Prostate gland (tissue), 2 donors: ENCODE measurements at regions not wholly inside any gene's neighbourhood (a gene's known extent, or its start where the extent isn't known, plus 50 kb on each side); places are given as distances from the start of the nearest gene placed in this dataset.

Source experiments
- DNase-seq: peaks from one replicate; pipeline ENCODE4 v3.0.0-alpha.2; 2019; ENCODE audit warnings: low spot score
- H3K27ac ChIP-seq, 2 donors: fragments of 200-600 bp; sonication (generic); 2 replicates each; pipeline ENCODE4 v1.5.1; 2017 to 2019
- H3K27me3 ChIP-seq: fragments of 200-600 bp; sonication (generic); replicated peaks from 2 replicates; pipeline ENCODE4 v1.5.1; 2019; ENCODE audit not compliant: insufficient read depth
- H3K36me3 ChIP-seq, 2 donors: fragments of 200-600 bp; sonication (generic); 1 replicate in 1 of 2; 2 replicates in 1 of 2; pipeline versions ENCODE4 v1.5.1 to v1.8.1; 2017 to 2019
- H3K4me1 ChIP-seq: fragments of 200-600 bp; sonication (generic); replicated peaks from 2 replicates; pipeline ENCODE4 v1.5.1; 2019
- H3K4me3 ChIP-seq, 2 donors: fragments of 200-600 bp; sonication (generic); 2 replicates each; pipeline ENCODE4 v1.5.1; 2017 to 2019
- H3K9me3 ChIP-seq: fragments of 200-600 bp; sonication (generic); 2 replicates; pipeline ENCODE4 v1.5.1; 2017
- POLR2A ChIP-seq: fragments of 450-650 bp; IDR thresholded peaks from one replicate; pipeline ENCODE4 v1.6.1; 2016; ENCODE audit warnings: antibody characterized with exemption, mild to moderate bottlenecking
- POLR2AphosphoS5 ChIP-seq: sonication (generic); formaldehyde crosslinking; IDR thresholded peaks from one replicate; pipeline ENCODE4 v1.6.1; 2017; ENCODE audit warnings: antibody characterized with exemption
- WGBS: methylation state at CpG from one replicate; pipeline ENCODE4 v1.1.5; 2018; 5-methylcytosine and 5-hydroxymethylcytosine counted together
- intact Hi-C: fragments of 100-400 bp; cut with DNase I; formaldehyde crosslinking; loops from one replicate; pipeline ENCODE4 v1.14.2; 2022
- TF ChIP-seq, protein P1 (sequence below), 4 experiments: fragments of 200-600 bp in 2 of 4; fragments of 450-650 bp in 2 of 4; sonication (generic) in 2 of 4; IDR thresholded peaks; 1 replicate in 3 of 4; 2 replicates in 1 of 4; pipeline ENCODE4 v1.5.1; 2016 to 2019; ENCODE audit warnings: antibody characterized with exemption in 4 of 4, mild to moderate bottlenecking in 2 of 4, moderate library complexity in 2 of 4

DNA sequence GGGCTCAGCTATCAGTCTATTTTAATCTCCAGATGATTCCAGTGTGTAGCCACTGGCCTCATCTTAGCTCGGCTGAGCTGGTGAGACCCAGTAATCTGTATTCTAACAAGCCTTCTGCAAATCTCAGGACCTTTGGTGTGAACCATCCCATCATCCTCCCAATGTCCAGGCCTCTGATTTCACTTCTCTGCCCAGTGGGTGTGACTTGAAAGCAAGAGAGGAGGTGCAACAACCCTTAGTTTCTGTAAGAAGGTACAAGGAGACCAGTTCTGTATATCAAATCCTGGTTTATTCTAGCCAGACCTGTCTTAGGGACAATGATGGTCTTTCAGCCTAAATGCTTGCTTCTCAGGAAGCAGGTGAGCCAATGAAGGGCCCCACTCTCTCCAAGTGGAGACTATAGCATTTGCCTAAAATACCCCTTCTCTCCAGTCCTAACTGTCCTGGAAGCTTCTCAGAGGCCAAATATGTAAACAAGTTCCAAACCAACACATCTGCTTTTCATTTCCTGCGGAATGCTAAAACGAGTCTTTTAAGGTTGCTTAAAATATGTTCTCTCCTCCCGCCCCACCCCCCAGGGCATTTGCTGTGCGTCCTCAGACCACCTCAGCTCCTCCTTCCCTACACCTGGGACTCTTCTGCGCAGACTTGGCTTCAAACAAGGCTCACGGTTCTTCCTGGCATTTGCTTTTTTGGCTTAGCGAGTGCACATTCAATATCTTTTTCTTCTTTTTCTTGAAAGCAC is 78.4 kb upstream of the FUT8 start:
- WGBS = 36% methylated on average over 8 of the region's 8 CpGs
- H3K27me3 ChIP-seq = no peaks in the 10 kb centered on the region
- DNase-seq = no peak
- no peak overlapping the region for H3K27ac ChIP-seq
- TF ChIP-seq POLR2AphosphoS5 (no peak), POLR2A (no peak)
- TF ChIP-seq, protein P1, sequence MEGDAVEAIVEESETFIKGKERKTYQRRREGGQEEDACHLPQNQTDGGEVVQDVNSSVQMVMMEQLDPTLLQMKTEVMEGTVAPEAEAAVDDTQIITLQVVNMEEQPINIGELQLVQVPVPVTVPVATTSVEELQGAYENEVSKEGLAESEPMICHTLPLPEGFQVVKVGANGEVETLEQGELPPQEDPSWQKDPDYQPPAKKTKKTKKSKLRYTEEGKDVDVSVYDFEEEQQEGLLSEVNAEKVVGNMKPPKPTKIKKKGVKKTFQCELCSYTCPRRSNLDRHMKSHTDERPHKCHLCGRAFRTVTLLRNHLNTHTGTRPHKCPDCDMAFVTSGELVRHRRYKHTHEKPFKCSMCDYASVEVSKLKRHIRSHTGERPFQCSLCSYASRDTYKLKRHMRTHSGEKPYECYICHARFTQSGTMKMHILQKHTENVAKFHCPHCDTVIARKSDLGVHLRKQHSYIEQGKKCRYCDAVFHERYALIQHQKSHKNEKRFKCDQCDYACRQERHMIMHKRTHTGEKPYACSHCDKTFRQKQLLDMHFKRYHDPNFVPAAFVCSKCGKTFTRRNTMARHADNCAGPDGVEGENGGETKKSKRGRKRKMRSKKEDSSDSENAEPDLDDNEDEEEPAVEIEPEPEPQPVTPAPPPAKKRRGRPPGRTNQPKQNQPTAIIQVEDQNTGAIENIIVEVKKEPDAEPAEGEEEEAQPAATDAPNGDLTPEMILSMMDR (IDR thresholded peaks at IDR 0.05) = no peak
- intact Hi-C loops = no loop called here
- H3K4me3 ChIP-seq = no peak overlapping the region
- H3K9me3 ChIP-seq = no peaks in the 10 kb centered on the region
- H3K36me3 ChIP-seq = no peaks in the 10 kb centered on the region
- H3K4me1 ChIP-seq = peaks cover 5% of the 10 kb centered on the region

DNA sequence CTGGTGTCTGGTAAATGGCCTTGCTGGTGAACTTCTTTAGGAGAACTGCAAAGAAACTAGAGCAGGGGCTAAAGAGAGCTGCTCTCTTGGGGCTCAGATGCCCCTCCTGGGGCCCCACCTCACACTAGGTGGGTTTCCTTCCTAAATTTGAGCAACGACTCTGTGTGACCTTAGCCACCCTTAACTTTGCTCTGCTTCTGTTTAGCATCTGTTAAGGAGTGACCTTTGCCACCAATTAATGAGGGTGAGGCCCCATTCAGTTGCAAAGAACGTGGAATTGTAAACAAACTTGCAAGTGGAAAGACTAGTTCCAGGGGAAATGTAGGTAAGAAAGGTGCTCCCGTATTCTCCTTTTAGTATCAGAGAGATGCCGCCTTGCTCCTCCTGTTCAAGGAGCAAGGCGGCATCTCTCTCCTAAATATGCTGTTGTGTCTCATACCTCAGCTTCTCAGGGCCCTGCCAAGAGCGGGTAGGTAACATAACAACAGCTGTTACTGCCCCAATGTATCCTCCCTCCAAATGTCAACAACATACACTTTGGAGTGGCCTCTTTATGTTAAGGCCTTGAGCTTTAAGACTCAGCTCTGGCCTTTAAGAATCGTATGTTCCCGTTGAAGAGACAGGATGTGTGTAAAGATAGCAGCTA is 77.6 kb upstream of the FUT8 start:
- no peak for DNase-seq
- H3K27ac ChIP-seq = no peak overlapping the region

DNA sequence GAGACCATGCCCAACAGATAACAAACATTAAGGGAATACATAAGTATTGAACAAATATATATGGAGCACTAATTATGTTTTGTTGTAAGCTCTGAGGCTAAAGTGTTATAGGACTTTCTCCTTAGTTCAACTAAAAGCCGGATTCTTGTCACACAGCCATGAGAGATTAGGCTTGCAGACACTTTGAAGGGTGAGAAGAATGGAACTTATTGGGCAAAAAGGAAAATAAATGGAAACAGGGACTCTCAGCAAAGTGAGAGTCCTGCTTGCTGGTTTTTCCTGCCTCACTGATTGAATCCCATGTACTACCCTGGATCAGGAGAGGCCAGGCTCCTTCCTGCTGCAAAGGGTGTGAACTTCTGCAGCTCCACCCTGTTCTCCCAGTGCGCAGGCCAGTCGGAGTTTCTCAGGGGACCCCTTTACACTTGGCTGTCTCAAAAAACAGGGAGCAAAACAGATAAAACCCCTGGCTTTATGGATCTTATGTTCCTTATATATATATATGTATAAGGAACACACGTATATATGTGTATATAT is 77.1 kb upstream of the FUT8 start:
- WGBS = 90% methylated on average over 4 of the region's 4 CpGs
- Histone ChIP-seq H3K4me3 (no peak overlapping the region), H3K9me3 (no peaks in the 10 kb centered on the region), H3K36me3 (no peaks in the 10 kb centered on the region), H3K27ac (no peak overlapping the region), H3K27me3 (no peaks in the 10 kb centered on the region), H3K4me1 (peaks cover 5% of the 10 kb centered on the region)
- intact Hi-C loops = no loop called here
- DNase-seq = no peak
- TF ChIP-seq POLR2AphosphoS5 (no peak), POLR2A (no peak)
- TF ChIP-seq, protein P1 (IDR thresholded peaks at IDR 0.05) = no peak

More for the DNA sequence above, 77.6 kb upstream of the FUT8 start:
- 38% methylated on average over 8 of the region's 8 CpGs for WGBS
- no peaks in the 10 kb centered on the region for H3K27me3 ChIP-seq
- H3K4me1 ChIP-seq = peaks cover 5% of the 10 kb centered on the region
- H3K36me3 ChIP-seq = no peaks in the 10 kb centered on the region
- H3K4me3 ChIP-seq = no peak overlapping the region
- TF ChIP-seq, protein P1 (IDR thresholded peaks at IDR 0.05) = no peak
- TF ChIP-seq POLR2A (no peak), POLR2AphosphoS5 (no peak)
- intact Hi-C loops = no loop called here
- H3K9me3 ChIP-seq = no peaks in the 10 kb centered on the region

DNA sequence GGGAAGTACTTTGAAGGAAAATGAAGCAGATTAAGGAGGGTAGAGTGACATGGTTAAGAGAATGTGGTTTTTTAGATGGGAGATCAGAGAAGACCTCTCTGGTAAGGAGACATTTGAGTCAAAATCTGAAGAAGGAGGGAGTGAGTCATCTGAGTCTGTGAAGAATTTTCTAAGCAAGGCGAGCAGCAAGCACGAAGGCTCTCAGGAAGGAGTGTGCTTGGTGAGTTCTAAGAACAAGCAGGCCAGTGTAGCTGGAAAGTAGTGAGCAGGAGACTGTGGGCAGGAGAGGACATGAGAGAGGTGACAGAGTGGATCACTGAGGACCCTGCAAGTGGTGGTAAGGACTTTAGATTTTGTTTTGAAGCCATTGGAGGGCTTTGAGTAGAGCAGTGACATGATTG is 76.3 kb upstream of the FUT8 start:
- Histone ChIP-seq H3K27me3 (no peaks in the 10 kb centered on the region), H3K36me3 (no peaks in the 10 kb centered on the region), H3K9me3 (no peaks in the 10 kb centered on the region), H3K4me3 (no peak overlapping the region), H3K27ac (no peak overlapping the region), H3K4me1 (peaks cover 5% of the 10 kb centered on the region)
- intact Hi-C loops = no loop called here
- WGBS = 81% methylated on average over 2 of the region's 2 CpGs
- TF ChIP-seq POLR2AphosphoS5 (no peak), POLR2A (no peak)
- TF ChIP-seq, protein P1 (IDR thresholded peaks at IDR 0.05) = no peak
- DNase-seq = no peak
